DMS114 treated with DMSO at 0.1 percent for 48 hours (cell line): ENCODE measurements at regions not wholly inside any gene's neighbourhood (a gene's known extent, or its start where the extent isn't known, plus 50 kb on each side); places are given as distances from the start of the nearest gene placed in this dataset.
"Not testable (repeated sequence)": the region's sequence is repeated elsewhere in the genome, so short reads cannot be mapped to it uniquely, and the experiment has no call there.

Experiments used
- DNase-seq: peaks from one replicate; lab custom pipeline; 2025; ENCODE audit not compliant: unreplicated experiment; lab: John Stamatoyannopoulos, UW

DNA sequence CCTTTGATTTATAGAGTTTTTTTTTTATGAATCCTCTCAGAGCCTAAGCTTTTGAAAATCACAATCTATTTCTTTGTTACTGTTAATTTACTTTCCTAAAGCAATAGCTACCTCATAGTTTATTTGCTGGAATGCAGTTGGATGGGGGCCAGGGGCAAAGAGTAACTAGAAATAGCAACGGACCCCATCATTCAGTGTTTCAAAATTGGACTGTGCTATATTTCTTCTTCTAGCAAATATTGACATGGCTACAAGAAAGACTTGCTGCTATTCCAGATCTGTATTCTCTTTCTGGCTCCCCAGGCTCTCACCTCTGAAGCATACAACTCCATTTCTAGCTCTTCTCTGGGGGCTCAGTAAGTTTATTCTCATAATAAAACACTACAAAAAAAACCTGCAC, 661.6 kb upstream of the NRG3 start:
- DNase-seq, result no peak

DNA sequence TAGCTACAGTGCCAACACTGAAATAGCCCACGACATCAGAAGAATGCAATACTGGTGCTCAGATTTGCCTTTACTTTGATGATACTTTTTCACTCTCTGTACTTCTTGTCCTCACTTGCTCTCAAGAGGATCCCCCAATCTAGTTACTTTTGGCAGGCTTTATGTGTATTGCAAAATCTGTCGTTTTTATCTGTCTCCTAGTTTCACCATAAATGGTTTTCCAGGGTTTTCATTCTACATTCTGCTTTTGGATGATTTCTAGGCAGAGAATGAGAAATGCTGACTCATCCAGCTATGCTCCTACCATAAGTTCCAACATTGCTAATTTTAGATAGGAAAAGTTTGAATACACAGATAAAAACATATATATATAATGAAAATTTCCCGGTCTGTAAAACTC, 659.5 kb upstream of the NRG3 start:
- no peak for DNase-seq

- no peak for DNase-seq
These were observed 658.0 kb upstream of the NRG3 start for GRCh38 chr10:81216949-81217348.

DNA sequence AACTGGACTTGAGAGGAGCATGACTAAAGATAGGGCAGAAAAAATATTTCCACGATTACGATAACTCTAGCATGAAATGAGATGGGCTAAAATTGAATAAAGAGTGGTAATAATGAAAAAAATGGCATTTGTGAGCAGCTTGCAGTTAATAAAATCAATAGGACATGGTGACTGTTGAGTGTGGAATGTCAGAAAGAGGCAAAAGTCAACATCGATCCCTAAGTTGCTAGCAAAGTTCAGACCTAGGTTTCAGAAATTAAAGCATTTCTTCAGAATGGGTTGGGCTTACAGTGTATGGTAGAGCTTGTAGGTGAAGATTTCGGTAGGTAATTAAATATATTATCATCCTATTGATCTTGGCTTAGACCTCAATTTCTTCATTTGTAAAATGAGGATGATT, 656.7 kb upstream of the NRG3 start:
- no peak for DNase-seq

DNA sequence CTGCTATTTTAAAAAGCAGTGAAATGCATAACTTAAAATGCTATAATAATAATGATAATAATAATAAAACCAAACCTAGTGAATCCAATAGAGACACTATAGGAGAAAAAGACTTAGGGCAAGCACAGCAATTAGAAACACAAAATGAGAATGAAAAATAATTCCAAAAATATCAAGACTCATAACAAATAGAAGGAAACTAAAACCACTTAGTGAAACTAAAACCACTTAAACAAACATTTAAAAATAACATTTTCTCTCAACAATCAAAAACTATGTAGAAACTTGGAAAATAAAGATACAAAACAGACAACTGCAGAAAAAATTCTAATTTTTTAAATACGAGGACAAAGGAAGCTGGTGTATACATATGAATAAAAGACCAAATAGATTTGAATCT, 655.2 kb upstream of the NRG3 start:
- no peak for DNase-seq

- DNase-seq, result no peak
These were observed 626.1 kb upstream of the NRG3 start for GRCh38 chr10:81248886-81249285.

GRCh38 chr10:81251457-81252115, 623.4 kb upstream of the NRG3 start:
- DNase-seq, result no peak

- DNase-seq, result not testable (repeated sequence)
These were observed 610.0 kb upstream of the NRG3 start for GRCh38 chr10:81264991-81265390.

DNA sequence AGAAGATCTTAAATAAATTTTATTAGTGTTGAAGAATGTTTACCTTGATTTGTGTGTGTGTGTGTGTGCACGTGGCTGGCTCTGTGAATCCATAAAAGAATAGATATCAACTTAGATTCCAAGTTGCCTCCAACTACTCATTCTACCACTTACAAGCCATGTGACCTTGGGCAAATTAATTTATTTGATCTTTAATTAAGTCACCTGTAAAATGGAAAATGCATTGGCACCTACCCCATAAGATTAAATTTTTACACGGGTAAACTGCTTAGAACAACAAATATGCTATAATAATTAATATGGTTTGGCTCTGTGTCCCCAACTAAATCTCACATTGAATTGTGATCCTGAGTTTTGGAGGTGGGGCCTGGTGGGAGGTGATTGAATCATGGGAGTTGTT, 604.9 kb upstream of the NRG3 start:
- DNase-seq, result no peak

- DNase-seq, result no peak
These were observed 594.2 kb upstream of the NRG3 start for GRCh38 chr10:81280497-81281479.

- DNase-seq, result no peak
These were observed 586.5 kb upstream of the NRG3 start for GRCh38 chr10:81288544-81288943.

DNA sequence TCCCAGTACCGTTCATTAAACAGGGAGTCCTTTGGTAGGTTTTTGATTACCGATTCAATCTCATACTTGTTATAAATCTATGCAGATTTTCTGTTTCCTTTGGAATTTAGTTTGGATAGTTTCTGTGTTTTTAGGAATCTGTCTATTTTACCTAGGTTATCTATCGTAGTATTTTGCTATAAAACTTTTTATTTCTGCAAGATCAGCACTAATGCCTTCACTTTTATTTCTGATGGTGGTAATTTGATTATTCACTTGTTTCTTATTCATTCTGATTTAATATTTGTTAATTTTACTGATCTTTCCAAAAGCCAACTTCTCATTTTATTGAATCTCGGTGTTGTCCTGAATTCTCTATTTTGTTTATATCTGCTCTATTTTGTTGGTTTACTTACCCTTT, 577.7 kb upstream of the NRG3 start:
- DNase-seq, result no peak

DNA sequence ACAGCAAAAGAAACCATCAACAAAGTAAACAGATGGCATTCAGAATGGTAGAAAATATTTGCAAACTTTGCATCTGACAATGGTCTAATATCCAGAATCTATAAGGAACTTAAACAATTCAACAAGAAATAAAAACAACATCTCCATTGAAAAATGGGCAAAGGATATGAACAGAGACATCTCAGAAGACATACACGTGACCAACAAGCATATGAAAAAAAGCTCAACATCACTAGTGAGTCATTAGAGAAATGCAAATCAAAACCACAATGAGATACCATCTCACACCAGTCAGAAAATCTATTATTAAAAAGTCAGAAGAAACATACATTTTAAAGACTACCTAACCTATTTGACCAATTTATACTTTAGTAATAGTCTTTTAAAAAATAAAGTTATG, 571.3 kb upstream of the NRG3 start:
- no peak for DNase-seq

- no peak for DNase-seq
These were observed 567.8 kb upstream of the NRG3 start for GRCh38 chr10:81306971-81307782.

- DNase-seq, result no peak
These were observed 565.9 kb upstream of the NRG3 start for GRCh38 chr10:81309041-81309552.

DNA sequence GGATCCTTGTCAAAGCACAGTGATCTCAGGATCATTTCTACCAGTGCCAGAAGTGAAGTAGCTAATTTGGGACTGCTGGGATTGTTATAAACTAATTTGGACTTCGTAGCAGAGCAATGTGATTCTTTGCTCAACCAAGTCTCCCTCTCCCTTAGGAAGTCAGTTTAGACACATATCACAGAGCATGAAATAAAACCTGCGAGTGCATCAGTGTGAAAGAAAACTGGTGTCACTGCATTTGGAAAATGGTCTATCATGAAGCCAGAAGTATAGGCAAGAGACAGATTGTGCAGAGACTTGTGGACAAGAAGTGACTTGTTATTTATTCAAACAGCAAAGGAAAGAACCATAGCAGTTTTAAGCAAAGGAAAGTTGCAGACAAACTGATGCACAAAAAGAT, 560.5 kb upstream of the NRG3 start:
- DNase-seq, result no peak

GRCh38 chr10:81315026-81315425, 560.0 kb upstream of the NRG3 start:
- no peak for DNase-seq

DNA sequence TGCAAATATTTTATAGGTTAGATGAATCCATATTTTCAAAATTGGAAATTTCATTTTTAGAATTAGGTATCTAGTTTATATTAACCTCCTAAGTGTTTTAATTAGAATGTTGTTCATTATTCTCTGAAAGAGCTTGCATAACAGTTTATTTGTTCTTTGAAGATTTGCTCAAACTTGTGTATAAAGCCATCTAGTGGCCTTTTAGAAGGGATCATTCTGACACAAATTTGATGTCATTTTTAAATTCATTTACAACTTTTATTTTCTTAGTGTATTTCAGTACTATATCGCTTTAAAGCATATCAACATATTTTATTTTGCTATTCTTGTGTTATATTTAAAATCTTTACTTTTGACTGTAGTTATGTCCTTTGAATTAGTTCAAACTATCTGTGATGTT, 527.0 kb upstream of the NRG3 start:
- no peak for DNase-seq

DNA sequence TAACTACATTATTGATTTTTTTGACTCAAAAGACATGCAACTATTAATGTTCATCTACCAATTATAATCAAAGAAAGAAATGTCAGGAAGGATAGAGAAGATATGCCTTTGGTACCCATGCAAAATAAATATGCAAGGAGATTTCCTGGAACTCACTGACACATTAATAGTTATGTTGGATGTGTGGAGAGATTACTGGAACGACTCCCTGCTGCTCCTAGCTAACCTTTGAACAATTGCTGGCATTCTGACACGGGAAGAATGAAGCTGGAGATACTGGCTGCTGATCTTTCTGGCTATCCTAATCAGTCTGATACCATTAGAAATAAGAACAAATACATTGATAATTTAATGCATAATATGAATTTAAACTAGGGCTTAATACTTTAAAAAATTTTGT, 507.9 kb upstream of the NRG3 start:
- no peak for DNase-seq

GRCh38 chr10:81386817-81387216, 488.2 kb upstream of the NRG3 start:
- no peak for DNase-seq

DNA sequence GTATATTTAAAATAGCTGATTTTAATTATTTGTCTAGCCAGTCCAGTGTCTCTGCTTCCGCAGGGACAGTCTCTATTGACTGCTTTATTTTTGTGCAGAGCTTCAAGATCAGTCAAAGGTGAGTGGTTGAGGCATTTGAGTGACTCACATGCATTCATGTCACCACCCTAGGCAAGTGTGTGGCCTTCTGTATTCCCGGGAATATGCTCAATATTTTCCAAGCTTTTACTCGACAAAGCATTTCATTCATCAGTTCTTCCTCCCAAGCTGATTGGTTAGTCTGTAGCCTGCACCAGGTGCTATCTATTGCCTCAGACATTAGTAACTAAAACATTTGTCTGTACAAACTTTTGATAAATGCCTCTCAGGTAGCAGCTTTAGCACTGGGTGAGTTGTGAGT, 471.5 kb upstream of the NRG3 start:
- no peak for DNase-seq
